ENCODE measurements at regions not wholly inside any gene's neighbourhood (a gene's known extent, or its start where the extent isn't known, plus 50 kb on each side); places are given as distances from the start of the nearest gene placed in this dataset.

DNA sequence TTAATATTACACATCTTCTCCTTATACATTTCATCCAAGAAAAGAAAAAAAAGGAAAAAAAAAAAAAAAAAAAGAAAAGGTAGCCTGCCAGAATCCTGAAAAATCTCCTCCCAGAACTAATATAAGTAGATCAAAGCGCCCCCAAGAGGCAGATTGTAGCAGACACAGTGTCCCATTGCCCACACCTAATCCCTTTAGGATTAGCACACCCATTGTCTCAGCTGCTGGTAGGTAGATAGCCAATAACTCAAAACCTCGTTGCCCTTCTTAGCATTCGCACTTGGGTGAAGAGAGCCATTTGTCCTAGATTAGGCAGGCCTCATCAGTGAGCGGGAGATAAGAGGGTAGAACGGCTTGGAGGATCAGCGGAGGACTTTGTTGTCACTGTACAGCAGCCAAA lies 100.2 kb upstream of the SORCS1 start:
- TF ChIP-seq, protein P1, sequence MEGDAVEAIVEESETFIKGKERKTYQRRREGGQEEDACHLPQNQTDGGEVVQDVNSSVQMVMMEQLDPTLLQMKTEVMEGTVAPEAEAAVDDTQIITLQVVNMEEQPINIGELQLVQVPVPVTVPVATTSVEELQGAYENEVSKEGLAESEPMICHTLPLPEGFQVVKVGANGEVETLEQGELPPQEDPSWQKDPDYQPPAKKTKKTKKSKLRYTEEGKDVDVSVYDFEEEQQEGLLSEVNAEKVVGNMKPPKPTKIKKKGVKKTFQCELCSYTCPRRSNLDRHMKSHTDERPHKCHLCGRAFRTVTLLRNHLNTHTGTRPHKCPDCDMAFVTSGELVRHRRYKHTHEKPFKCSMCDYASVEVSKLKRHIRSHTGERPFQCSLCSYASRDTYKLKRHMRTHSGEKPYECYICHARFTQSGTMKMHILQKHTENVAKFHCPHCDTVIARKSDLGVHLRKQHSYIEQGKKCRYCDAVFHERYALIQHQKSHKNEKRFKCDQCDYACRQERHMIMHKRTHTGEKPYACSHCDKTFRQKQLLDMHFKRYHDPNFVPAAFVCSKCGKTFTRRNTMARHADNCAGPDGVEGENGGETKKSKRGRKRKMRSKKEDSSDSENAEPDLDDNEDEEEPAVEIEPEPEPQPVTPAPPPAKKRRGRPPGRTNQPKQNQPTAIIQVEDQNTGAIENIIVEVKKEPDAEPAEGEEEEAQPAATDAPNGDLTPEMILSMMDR (IDR thresholded peaks at IDR 0.05; ENCODE audit: low read length): peak; percentile 19; the same call in 1 of the 2 replicates
- no peak for TF ChIP-seq EZH2 (IDR thresholded peaks at IDR 0.05; ENCODE audit: borderline replicate concordance, low read length)

Data from OCI-LY1 (cell line).